CD14-positive monocyte (primary cell): ENCODE measurements at regions not wholly inside any gene's neighbourhood (a gene's known extent, or its start where the extent isn't known, plus 50 kb on each side); places are given as distances from the start of the nearest gene placed in this dataset.

ENCODE experiments used
- DNase-seq, 3 donors: peaks; one replicate each; pipeline ENCODE4 v3.0.0-alpha.2; 2011 to 2022
- H2AFZ ChIP-seq: 2 replicates; pipeline ENCODE4 v1.6.0; 2012; ENCODE audit warnings: mild to moderate bottlenecking, low read depth, low read length, inconsistent platforms; ENCODE audit not compliant: insufficient read depth, poor library complexity, severe bottlenecking
- H3K27ac ChIP-seq, 2 donors: 1 replicate in 1 of 2; 2 replicates in 1 of 2; pipeline ENCODE4 v1.5.1; 2012 to 2013; ENCODE audit warnings: low read length in 2 of 2, control low read depth in 1 of 2, inconsistent platforms in 1 of 2, low read depth in 1 of 2, mild to moderate bottlenecking in 1 of 2
- H3K27me3 ChIP-seq, 2 donors: one replicate each; pipeline versions ENCODE4 v1.6.0 to v1.6.1; 2011 to 2013; ENCODE audit warnings: low read length in 2 of 2; ENCODE audit not compliant: control insufficient read depth in 2 of 2, insufficient read depth in 2 of 2
- H3K36me3 ChIP-seq, 2 donors: replicated peaks in 1 of 2; 1 replicate in 1 of 2; 2 replicates in 1 of 2; pipeline versions ENCODE4 v1.5.1 to v1.6.1; 2012 to 2013; ENCODE audit warnings: low read length in 2 of 2, control low read depth in 1 of 2, inconsistent platforms in 1 of 2, mild to moderate bottlenecking in 1 of 2; ENCODE audit not compliant: insufficient read depth in 2 of 2, control insufficient read depth in 1 of 2
- H3K4me1 ChIP-seq, 2 donors: 1 replicate in 1 of 2; 2 replicates in 1 of 2; pipeline versions ENCODE4 v1.5.1 to v1.6.1; 2012 to 2013; ENCODE audit warnings: low read length in 2 of 2, control low read depth in 1 of 2, inconsistent platforms in 1 of 2, mild to moderate bottlenecking in 1 of 2, moderate library complexity in 1 of 2; ENCODE audit not compliant: insufficient read depth in 2 of 2, control insufficient read depth in 1 of 2
- H3K4me2 ChIP-seq: replicated peaks from 2 replicates; pipeline ENCODE3; 2012; ENCODE audit warnings: low read length, moderate library complexity, mild to moderate bottlenecking; ENCODE audit not compliant: poor library complexity, severe bottlenecking; ENCODE audit errors: extremely low read depth
- H3K4me3 ChIP-seq, 3 experiments: fragments of 200-600 bp in 1 of 3; sonication (generic) in 1 of 3; replicated peaks in 1 of 3; 1 replicate in 2 of 3; 2 replicates in 1 of 3; pipeline ENCODE4 v1.5.1; 2011 to 2013; ENCODE audit warnings: low read length in 3 of 3, mild to moderate bottlenecking in 3 of 3, control low read depth in 2 of 3, low read depth in 2 of 3, inconsistent platforms in 1 of 3, moderate library complexity in 1 of 3
- H3K79me2 ChIP-seq: 2 replicates; pipeline ENCODE4 v1.6.0; 2012; ENCODE audit warnings: mild to moderate bottlenecking, control low read depth, inconsistent platforms, low read length, moderate library complexity; ENCODE audit not compliant: insufficient read depth
- H3K9ac ChIP-seq: 2 replicates; pipeline ENCODE4 v1.6.0; 2017; ENCODE audit warnings: low read length, mild to moderate bottlenecking; ENCODE audit not compliant: insufficient read depth, poor library complexity, severe bottlenecking
- H3K9me3 ChIP-seq, 2 donors: replicated peaks in 1 of 2; 1 replicate in 1 of 2; 2 replicates in 1 of 2; pipeline versions ENCODE4 v1.5.1 to v1.6.1; 2012 to 2013; ENCODE audit warnings: low read length in 2 of 2, control low read depth in 1 of 2; ENCODE audit not compliant: control insufficient read depth in 1 of 2, insufficient read depth in 1 of 2
- H4K20me1 ChIP-seq: 2 replicates; pipeline ENCODE4 v1.6.0; 2012; ENCODE audit warnings: mild to moderate bottlenecking, low read length, control low read depth, moderate library complexity; ENCODE audit not compliant: insufficient read depth
- H3K27ac Mint-ChIP-seq, 7 donors: one replicate each; pipeline ENCODE4 v1.8.0; 2020; ENCODE audit warnings: mild to moderate bottlenecking in 7 of 7, mixed read lengths in 7 of 7, moderate library complexity in 6 of 7, inconsistent platforms in 2 of 7
- H3K27me3 Mint-ChIP-seq, 3 donors: one replicate each; pipeline ENCODE4 v1.8.0; 2021 to 2022; ENCODE audit warnings: low read depth in 3 of 3, mild to moderate bottlenecking in 3 of 3, mixed read lengths in 3 of 3, moderate library complexity in 3 of 3, inconsistent platforms in 1 of 3
- H3K36me3 Mint-ChIP-seq, 2 donors: one replicate each; pipeline ENCODE4 v1.8.0; 2020; ENCODE audit warnings: mixed read lengths in 2 of 2, inconsistent platforms in 1 of 2, mild to moderate bottlenecking in 1 of 2
- H3K4me1 Mint-ChIP-seq: one replicate; pipeline ENCODE4 v1.8.0; 2020; ENCODE audit warnings: mild to moderate bottlenecking, mixed read lengths
- H3K4me3 Mint-ChIP-seq, 2 donors: one replicate each; pipeline ENCODE4 v1.8.0; 2020; ENCODE audit warnings: mild to moderate bottlenecking in 2 of 2, mixed read lengths in 2 of 2, moderate library complexity in 1 of 2
- H3K9me3 Mint-ChIP-seq, 7 donors: one replicate each; pipeline ENCODE4 v1.8.0; 2020 to 2022; ENCODE audit warnings: mixed read lengths in 7 of 7, mild to moderate bottlenecking in 6 of 7, moderate library complexity in 6 of 7, inconsistent platforms in 2 of 7
- WGBS: methylation state at CpG from one replicate; pipeline ENCODE4 v1.1.5; 2013; ENCODE audit warnings: missing lambda C conversion rate; ENCODE audit not compliant: insufficient coverage; 5-methylcytosine and 5-hydroxymethylcytosine counted together
- intact Hi-C, 2 donors: fragments of 100-400 bp; cut with micrococcal nuclease; formaldehyde crosslinking; loops; one replicate each; pipeline versions ENCODE4 v1.15.0 to v1.15.1; 2023
- TF ChIP-seq, protein P1 (sequence below): fragments of 200-600 bp; IDR thresholded peaks from one replicate; pipeline ENCODE4 v1.8.0; 2022; ENCODE audit warnings: antibody characterized with exemption, mild to moderate bottlenecking

DNA sequence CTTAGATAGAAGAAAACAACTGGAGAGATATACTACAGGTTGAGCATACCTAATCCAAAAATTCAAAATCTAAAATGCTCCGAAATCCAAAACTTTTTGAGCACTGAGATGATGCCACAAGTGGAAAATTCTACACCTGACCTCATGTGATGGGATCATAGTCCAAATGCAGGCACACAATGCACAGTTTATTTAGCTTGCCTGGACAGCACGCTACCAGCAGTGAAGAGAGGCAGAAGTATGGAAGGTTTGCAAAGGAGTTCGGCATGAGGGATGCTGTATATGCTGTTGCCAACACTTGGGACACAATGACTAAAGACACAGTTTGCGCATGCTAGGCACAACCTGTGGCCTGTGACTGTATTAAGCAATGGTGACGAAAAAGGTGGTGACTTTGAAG is 58.1 kb upstream of the CAND1 start:
- Histone ChIP-seq H3K4me1 (no peaks in the 10 kb centered on the region), H3K9ac (no peak overlapping the region), H3K27ac (no peak overlapping the region), H3K36me3 (no peaks in the 10 kb centered on the region), H3K4me3 (no peak overlapping the region), H2AFZ (no peak overlapping the region), H3K9me3 (no peaks in the 10 kb centered on the region), H4K20me1 (no peaks in the 10 kb centered on the region), H3K27me3 (no peaks in the 10 kb centered on the region), H3K4me2 (no peak overlapping the region), H3K79me2 (no peaks in the 10 kb centered on the region)
- no peak for DNase-seq
- no peaks in the 10 kb centered on the region for H3K36me3 Mint-ChIP-seq
- H3K4me3 Mint-ChIP-seq: no peak overlapping the region
- H3K4me1 Mint-ChIP-seq: no peaks in the 10 kb centered on the region
- H3K27me3 Mint-ChIP-seq: peaks cover 3 to 4% (median 3%) of the 10 kb centered on the region in 3 donors
- no peaks in the 10 kb centered on the region for H3K9me3 Mint-ChIP-seq
- 97% methylated on average over 4 of the region's 5 CpGs for WGBS
- TF ChIP-seq, protein P1, sequence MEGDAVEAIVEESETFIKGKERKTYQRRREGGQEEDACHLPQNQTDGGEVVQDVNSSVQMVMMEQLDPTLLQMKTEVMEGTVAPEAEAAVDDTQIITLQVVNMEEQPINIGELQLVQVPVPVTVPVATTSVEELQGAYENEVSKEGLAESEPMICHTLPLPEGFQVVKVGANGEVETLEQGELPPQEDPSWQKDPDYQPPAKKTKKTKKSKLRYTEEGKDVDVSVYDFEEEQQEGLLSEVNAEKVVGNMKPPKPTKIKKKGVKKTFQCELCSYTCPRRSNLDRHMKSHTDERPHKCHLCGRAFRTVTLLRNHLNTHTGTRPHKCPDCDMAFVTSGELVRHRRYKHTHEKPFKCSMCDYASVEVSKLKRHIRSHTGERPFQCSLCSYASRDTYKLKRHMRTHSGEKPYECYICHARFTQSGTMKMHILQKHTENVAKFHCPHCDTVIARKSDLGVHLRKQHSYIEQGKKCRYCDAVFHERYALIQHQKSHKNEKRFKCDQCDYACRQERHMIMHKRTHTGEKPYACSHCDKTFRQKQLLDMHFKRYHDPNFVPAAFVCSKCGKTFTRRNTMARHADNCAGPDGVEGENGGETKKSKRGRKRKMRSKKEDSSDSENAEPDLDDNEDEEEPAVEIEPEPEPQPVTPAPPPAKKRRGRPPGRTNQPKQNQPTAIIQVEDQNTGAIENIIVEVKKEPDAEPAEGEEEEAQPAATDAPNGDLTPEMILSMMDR: no peak
- intact Hi-C loops: no loop called here
- H3K27ac Mint-ChIP-seq: no peak overlapping the region

DNA sequence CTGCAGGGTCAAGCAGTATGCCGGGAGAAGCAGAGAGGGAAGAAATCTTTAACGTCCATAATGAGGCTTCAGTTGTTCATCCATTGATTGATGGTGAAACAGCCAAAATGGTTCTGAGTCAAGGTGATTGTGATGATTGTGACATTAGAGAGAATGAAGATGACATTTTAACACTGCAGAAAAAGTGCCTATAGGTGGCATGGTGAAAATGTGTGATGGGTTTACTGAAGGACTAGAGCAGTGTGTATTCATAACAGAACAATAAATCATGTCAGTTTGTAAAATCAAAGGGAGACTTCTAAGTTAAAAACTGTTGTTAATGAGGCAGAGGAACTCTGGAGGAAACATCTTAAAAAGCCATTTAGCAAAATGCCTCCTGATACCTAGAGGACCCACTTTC is 57.7 kb upstream of the CAND1 start:
- no peak overlapping the region for H3K9ac ChIP-seq
- no peak overlapping the region for H2AFZ ChIP-seq
- H3K27ac ChIP-seq: no peak overlapping the region
- Mint-ChIP-seq H3K36me3 (no peaks in the 10 kb centered on the region), H3K4me3 (no peak overlapping the region), H3K27me3 (peaks cover 3 to 4% (median 3%) of the 10 kb centered on the region in 3 donors), H3K4me1 (no peaks in the 10 kb centered on the region), H3K9me3 (no peaks in the 10 kb centered on the region), H3K27ac (no peak overlapping the region)
- intact Hi-C loops: no loop called here
- no peaks in the 10 kb centered on the region for H3K27me3 ChIP-seq
- no peaks in the 10 kb centered on the region for H3K9me3 ChIP-seq
- TF ChIP-seq, protein P1: no peak
- no peaks in the 10 kb centered on the region for H3K36me3 ChIP-seq
- no peak for DNase-seq
- no peak overlapping the region for H3K4me3 ChIP-seq
- no peaks in the 10 kb centered on the region for H4K20me1 ChIP-seq
- 88% methylated on average over 2 of the region's 2 CpGs for WGBS
- H3K4me1 ChIP-seq: no peaks in the 10 kb centered on the region
- H3K4me2 ChIP-seq: no peak overlapping the region
- no peaks in the 10 kb centered on the region for H3K79me2 ChIP-seq
